GM12872 (cell line): ENCODE measurements at regions not wholly inside any gene's neighbourhood (a gene's known extent, or its start where the extent isn't known, plus 50 kb on each side); places are given as distances from the start of the nearest gene placed in this dataset.

Source experiments
- TF ChIP-seq, protein P1 (sequence below): IDR thresholded peaks from 3 replicates; pipeline ENCODE4 v1.5.1; 2011; ENCODE audit warnings: low read depth, mild to moderate bottlenecking, low read length, moderate library complexity; ENCODE audit not compliant: insufficient read depth

DNA sequence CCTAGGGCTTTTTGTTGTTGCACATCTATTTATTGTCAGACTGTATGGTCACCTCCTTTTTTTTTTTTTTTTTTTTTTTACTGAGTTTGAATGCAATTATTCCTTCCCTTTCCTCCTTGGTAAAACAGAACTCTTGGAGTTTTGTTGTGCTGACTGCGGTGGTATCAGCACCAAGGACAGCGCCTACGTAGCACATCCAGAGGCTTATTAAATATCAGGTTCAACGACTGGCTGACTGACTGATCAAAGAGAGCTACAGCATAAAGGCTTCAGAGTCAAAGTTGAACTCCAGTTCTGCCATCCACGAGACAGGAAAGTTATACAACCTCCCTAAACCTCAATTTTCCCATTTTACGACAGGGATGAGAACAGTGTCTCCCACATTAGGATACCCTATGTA, 86.1 kb upstream of the RBFOX1 start:
- TF ChIP-seq, protein P1, sequence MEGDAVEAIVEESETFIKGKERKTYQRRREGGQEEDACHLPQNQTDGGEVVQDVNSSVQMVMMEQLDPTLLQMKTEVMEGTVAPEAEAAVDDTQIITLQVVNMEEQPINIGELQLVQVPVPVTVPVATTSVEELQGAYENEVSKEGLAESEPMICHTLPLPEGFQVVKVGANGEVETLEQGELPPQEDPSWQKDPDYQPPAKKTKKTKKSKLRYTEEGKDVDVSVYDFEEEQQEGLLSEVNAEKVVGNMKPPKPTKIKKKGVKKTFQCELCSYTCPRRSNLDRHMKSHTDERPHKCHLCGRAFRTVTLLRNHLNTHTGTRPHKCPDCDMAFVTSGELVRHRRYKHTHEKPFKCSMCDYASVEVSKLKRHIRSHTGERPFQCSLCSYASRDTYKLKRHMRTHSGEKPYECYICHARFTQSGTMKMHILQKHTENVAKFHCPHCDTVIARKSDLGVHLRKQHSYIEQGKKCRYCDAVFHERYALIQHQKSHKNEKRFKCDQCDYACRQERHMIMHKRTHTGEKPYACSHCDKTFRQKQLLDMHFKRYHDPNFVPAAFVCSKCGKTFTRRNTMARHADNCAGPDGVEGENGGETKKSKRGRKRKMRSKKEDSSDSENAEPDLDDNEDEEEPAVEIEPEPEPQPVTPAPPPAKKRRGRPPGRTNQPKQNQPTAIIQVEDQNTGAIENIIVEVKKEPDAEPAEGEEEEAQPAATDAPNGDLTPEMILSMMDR: no peak

DNA sequence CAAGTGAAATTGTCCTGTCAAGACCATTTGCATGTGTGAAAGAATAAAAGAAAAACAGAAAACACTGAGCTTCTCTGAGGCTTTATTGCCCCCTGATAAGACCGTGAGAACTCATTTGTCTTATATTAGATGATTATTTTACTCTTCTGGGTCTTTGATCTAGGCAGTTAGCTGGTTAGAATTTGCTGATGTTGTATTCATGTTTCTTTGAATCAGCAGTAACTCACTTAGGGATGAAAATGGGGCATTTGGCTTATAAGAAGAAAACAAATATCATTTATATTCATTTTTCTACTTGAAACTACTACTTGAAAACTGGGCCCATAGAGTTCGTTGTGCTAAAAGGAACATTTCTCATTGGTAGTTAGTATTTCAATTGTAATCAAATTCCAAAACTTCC, 93.1 kb upstream of the RBFOX1 start:
- TF ChIP-seq, protein P1: no peak

DNA sequence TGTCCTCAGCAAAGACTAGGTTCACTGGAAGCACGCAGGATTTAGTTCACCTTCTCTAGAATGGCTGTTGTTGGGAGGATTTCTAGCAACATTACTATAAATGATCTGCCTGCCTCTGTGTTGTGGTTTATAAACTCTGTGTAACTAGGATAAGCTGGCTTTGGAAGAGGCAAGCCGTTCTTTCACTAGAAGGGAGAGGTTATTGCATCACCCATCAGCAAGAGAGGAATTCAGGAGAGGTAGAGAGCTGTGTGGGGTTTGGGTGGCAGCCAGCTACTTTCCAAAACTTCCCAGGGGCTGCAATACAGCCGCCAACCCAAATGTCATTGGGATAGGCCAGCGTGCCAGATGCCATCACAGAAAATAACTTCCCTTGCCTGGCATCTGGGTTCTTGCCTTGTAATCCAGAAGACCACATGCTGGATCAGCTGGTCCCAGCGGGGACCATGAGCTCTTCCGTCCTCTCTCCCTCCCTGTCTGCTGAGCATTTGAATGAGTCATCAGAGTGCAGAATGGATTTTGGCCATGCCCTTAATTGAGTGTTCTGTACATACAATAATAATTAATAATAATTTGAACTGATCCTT, 95.7 kb upstream of the RBFOX1 start:
- TF ChIP-seq, protein P1: no peak

DNA sequence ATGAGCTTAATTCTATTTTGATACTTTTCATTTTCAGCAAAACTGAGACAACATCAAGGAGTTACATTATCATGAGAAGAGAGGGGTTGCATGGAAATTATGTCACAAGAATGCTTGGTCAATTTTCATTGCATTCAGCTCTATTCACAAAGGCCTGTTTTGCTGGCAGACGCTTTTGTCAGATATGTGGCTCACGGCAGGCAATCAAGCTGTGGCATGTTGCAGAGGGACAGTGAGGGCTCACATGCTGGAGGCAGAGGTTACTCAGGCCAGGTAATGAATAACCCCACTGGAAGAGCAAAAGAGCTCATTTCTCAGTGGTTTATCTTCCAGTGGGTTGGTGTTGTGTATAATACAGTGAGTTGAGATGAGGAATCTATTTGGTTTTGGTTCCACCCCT, 98.7 kb upstream of the RBFOX1 start:
- TF ChIP-seq, protein P1: no peak

DNA sequence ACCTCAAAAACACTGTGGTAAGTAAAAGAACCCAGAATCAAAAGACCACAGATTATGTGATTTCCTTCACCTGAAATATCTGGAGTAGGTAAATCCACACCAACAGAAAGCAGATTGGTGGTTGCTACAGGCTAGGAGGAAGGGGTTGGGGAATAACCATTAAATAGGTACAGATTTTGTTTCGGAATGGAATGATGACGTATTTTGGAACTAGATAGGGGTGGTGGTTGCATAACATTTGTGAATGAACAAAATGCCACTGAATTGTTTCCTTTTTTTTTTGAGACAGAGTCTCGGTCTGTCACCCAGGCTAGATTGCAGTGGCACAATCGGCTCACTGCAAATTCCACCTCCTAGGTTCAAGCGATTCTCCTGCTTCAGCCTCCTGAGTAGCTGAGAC, 100.9 kb upstream of the RBFOX1 start:
- TF ChIP-seq, protein P1: no peak

DNA sequence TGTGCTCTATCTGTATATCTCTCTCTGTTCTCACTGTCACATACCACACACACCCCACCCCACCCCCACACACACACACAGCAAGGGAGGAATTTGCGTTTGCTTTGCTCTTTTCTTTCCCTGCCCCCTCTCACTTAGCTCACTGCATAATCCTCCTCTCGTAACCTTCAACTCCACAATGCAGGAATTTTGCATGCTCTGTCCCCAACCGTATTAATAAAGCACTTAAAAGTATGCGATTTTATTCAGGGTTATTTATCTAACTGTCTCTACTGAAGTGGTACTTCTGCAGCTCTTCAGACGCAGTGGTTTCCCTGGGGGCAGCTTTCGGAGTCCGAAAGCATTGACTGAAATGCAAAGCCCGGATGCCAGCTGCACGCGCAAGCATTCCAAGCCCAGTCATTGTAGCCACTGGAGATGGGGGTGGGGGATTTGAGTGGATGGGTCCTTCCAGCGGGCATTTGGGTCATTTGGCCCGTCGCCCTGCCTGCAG, 105.4 kb upstream of the RBFOX1 start:
- TF ChIP-seq, protein P1: no peak

DNA sequence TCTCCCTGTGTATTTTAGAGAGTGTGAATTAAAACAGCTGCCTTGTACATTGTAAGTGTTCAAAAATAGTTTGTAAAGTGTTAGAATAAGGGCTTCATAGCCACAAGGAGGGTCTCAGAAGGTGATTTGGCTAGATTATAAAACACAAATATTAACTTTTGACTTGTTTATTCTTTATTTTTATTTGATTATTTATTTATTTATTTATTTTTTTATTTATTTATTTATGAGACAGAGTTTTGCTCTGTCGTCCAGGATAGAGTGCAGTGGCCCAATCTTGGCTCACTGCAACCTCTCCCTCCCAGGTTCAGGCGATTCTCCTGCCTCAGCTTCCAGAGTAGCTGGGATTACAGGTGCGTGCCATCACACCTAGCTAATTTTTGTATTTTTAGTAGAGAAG, 111.5 kb upstream of the RBFOX1 start:
- TF ChIP-seq, protein P1: no peak
